ENCODE measurements at regions not wholly inside any gene's neighbourhood (a gene's known extent, or its start where the extent isn't known, plus 50 kb on each side); places are given as distances from the start of the nearest gene placed in this dataset.

DNA sequence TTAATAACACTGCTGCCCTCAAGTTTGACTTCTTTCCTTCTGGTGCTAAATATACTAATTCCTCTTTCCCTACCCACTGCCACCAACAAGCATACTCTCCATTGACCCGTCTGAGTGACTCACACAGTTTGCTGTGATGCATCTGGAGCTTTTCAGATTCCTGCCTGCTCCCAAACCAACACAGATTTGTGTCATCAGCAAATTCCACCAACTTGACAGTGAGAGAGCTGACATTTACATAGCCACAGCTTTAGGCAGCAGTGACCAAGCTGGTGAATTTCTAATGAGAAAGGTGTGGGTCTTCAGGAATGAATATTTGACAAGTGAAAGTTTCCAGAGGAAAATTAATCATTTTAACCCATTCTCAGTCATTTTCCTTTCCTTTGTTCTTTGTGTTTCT is 96.5 kb upstream of the PRICKLE2 start:
- DNase-seq (ENCODE audit: extremely low read depth, low read depth): no peak
- TF ChIP-seq CTCF (IDR thresholded peaks at IDR 0.05; ENCODE audit: low read depth, low read length, missing control alignments): no peak
- no peak overlapping the region for H3K4me3 ChIP-seq (replicated peaks; ENCODE audit: low read depth, low read length)

DNA sequence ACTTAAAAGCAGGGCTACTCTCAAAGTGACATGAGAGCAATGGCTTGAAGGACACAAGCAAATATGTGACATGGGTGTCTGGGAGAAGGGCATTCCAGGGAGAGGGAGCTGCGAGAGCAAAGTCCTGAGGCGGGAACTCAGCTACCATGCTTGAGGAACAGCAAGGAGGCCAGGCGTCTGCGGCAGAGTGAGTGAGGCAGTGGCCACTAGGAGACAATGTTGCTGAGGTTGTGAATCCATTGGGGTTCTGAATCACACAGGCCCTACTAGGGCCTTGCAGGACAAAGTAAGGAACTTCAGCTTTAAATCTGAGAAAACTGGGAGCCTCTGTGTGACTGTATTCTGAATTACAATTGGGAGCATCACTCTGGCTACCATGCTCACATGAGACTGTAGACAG is 94.1 kb upstream of the PRICKLE2 start:
- peak; percentile 13 for TF ChIP-seq CTCF (IDR thresholded peaks at IDR 0.05; ENCODE audit: low read depth, low read length, missing control alignments)
- DNase-seq (ENCODE audit: extremely low read depth, low read depth): no peak

GRCh38 chr3:64318668-64319271 is 93.5 kb upstream of the PRICKLE2 start:
- no peak for DNase-seq (ENCODE audit: extremely low read depth, low read depth)
- no peak overlapping the region for H3K4me3 ChIP-seq (replicated peaks; ENCODE audit: low read depth, low read length)
- TF ChIP-seq CTCF (IDR thresholded peaks at IDR 0.05; ENCODE audit: low read depth, low read length, missing control alignments): no peak

More for the DNA sequence above, 94.1 kb upstream of the PRICKLE2 start:
- H3K4me3 ChIP-seq (replicated peaks; ENCODE audit: low read depth, low read length): no peak overlapping the region

DNA sequence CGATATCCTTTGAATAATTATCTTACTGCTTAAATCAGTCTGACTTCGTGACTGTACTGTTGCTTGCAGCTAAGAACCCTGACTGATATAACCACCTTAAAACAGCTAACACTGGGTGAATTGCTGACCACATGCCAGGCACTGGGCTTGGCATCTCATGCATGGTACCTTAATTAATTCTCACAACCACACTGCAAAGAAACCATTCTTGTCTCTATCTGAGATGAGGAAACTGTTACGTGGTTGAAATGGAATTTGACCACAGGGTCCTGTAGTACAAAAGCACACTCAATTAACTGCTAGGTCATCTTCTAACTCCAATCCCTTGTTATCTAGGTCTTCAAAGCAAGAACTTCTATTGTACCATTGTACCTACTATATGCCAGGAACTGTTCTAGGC is 92.7 kb upstream of the PRICKLE2 start:
- TF ChIP-seq CTCF (IDR thresholded peaks at IDR 0.05; ENCODE audit: low read depth, low read length, missing control alignments): no peak
- H3K4me3 ChIP-seq (replicated peaks; ENCODE audit: low read depth, low read length): no peak overlapping the region
- no peak for DNase-seq (ENCODE audit: extremely low read depth, low read depth)

DNA sequence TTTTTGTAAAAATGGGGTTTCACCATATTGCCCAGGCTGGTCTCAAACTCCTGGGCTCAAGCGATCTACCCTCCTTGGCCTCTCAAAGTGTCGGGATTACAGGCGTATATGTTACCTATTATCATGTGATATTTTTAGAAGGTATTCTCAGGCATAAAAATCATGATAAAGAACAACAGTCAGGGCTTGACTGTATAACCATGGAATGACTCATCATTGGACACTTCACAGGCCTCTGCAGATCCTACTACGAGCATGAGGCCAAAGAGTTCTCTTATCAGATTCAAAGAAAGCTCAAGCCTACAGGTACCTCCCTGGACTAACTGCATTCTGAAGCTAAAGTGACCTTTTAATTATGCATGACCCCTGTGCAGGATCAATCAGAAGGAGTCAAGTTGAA is 91.7 kb upstream of the PRICKLE2 start:
- TF ChIP-seq CTCF (IDR thresholded peaks at IDR 0.05; ENCODE audit: low read depth, low read length, missing control alignments): no peak
- DNase-seq (ENCODE audit: extremely low read depth, low read depth): no peak
- H3K4me3 ChIP-seq (replicated peaks; ENCODE audit: low read depth, low read length): no peak overlapping the region

DNA sequence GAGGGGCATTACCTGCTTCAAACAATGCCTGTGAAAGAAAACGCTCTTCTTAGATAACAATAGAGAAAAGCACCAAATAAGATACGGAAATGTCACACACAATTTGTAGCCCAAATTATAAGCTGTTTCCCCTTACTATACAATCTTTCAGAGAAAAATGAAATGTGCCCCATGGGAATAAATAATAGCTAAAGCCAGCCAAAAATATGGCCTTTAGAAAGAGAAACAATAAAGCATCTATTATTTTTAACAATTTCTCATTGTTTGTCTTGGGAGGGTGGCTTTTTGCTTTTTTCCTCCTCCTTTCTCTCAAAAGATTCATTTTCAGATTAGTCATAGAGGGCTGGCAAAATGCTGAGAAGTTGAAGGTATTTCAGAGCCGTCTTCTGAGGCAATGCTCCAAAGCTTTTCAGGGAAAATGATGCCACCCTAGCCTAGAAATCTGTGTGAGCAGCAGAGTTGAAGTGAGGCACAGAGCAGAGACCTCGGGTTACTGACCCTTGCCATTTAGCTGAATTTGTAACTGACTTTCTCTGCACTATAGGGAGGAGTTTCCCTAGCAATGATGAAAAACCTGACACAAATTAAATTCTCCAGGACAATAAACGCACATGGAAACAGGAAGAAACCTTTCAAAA is 86.3 kb upstream of the PRICKLE2 start:
- DNase-seq (ENCODE audit: extremely low read depth, low read depth): no peak
- TF ChIP-seq CTCF (IDR thresholded peaks at IDR 0.05; ENCODE audit: low read depth, low read length, missing control alignments): no peak
- H3K4me3 ChIP-seq (replicated peaks; ENCODE audit: low read depth, low read length): no peak overlapping the region

DNA sequence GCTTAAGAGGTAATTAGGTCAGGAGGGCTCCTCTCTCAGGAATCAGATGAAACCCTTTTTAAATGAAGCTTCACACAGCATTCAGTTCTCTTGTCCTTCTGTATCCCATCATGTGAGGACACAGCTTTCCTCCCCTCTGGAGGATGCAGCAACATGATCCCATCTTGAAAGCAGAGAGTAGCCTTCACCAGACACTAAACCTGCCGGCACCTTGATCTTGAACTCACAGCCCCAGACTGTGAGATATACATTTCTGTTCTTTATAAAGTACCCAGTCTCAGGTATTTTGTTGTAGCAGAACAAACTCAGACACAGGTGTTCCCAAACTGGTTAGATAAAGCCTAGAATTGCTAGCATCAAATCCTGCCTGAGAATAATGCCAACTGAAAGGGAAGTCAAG is 83.7 kb upstream of the PRICKLE2 start:
- no peak for TF ChIP-seq CTCF (IDR thresholded peaks at IDR 0.05; ENCODE audit: low read depth, low read length, missing control alignments)
- no peak overlapping the region for H3K4me3 ChIP-seq (replicated peaks; ENCODE audit: low read depth, low read length)
- DNase-seq (ENCODE audit: extremely low read depth, low read depth): no peak

Data from HFF-Myc (cell line).